Progenitor cell of endocrine pancreas (in vitro differentiated cells): ENCODE measurements at regions not wholly inside any gene's neighbourhood (a gene's known extent, or its start where the extent isn't known, plus 50 kb on each side); places are given as distances from the start of the nearest gene placed in this dataset.

Experiments used
- DNase-seq: peaks from one replicate; pipeline ENCODE4 v3.0.0; 2021; ENCODE audit warnings: low spot score; ENCODE audit not compliant: unreplicated experiment
- H3K27ac Mint-ChIP-seq: 2 replicates; pipeline ENCODE4 v1.8.0; 2021; ENCODE audit warnings: mild to moderate bottlenecking, moderate library complexity, mixed read lengths
- H3K27me3 Mint-ChIP-seq: 2 replicates; pipeline ENCODE4 v1.8.0; 2021; ENCODE audit warnings: mixed read lengths
- H3K36me3 Mint-ChIP-seq: 2 replicates; pipeline ENCODE4 v1.8.0; 2022; ENCODE audit warnings: mixed read lengths; ENCODE audit not compliant: insufficient read depth
- H3K4me1 Mint-ChIP-seq: 2 replicates; pipeline ENCODE4 v1.8.0; 2021; ENCODE audit warnings: low read depth, mixed read lengths
- H3K4me3 Mint-ChIP-seq: 2 replicates; pipeline ENCODE4 v1.8.0; 2021; ENCODE audit warnings: low read depth, mild to moderate bottlenecking, moderate library complexity, mixed read lengths
- H3K9me3 Mint-ChIP-seq: 2 replicates; pipeline ENCODE4 v1.8.0; 2021; ENCODE audit warnings: low read depth, mixed read lengths
- TF ChIP-seq, protein P1 (sequence below): fragments of 200-600 bp; sonication (generic); IDR thresholded peaks from one replicate; pipeline ENCODE4 v1.5.0; 2021; ENCODE audit warnings: antibody characterized with exemption, mild to moderate bottlenecking; ENCODE audit not compliant: unreplicated experiment

- Mint-ChIP-seq H3K4me1 (peaks cover 8% of the 10 kb centered on the region), H3K4me3 (no peak overlapping the region), H3K27ac (no peak overlapping the region), H3K36me3 (peaks cover 1% of the 10 kb centered on the region), H3K27me3 (no peaks in the 10 kb centered on the region), H3K9me3 (peaks cover 10% of the 10 kb centered on the region)
- TF ChIP-seq, protein P1, sequence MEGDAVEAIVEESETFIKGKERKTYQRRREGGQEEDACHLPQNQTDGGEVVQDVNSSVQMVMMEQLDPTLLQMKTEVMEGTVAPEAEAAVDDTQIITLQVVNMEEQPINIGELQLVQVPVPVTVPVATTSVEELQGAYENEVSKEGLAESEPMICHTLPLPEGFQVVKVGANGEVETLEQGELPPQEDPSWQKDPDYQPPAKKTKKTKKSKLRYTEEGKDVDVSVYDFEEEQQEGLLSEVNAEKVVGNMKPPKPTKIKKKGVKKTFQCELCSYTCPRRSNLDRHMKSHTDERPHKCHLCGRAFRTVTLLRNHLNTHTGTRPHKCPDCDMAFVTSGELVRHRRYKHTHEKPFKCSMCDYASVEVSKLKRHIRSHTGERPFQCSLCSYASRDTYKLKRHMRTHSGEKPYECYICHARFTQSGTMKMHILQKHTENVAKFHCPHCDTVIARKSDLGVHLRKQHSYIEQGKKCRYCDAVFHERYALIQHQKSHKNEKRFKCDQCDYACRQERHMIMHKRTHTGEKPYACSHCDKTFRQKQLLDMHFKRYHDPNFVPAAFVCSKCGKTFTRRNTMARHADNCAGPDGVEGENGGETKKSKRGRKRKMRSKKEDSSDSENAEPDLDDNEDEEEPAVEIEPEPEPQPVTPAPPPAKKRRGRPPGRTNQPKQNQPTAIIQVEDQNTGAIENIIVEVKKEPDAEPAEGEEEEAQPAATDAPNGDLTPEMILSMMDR, result no peak
- no peak for DNase-seq
Measured at GRCh38 chr1:219446288-219446687, 166.6 kb downstream of the ZC3H11B start.

GRCh38 chr1:219445864-219446263 lies 167.0 kb downstream of the ZC3H11B start:
- H3K36me3 Mint-ChIP-seq, result peaks cover 1% of the 10 kb centered on the region
- H3K27me3 Mint-ChIP-seq, result no peaks in the 10 kb centered on the region
- H3K27ac Mint-ChIP-seq, result no peak overlapping the region
- DNase-seq, result no peak
- H3K4me3 Mint-ChIP-seq, result no peak overlapping the region
- peaks cover 8% of the 10 kb centered on the region for H3K4me1 Mint-ChIP-seq
- TF ChIP-seq, protein P1, result no peak
- H3K9me3 Mint-ChIP-seq, result peaks cover 10% of the 10 kb centered on the region

- H3K9me3 Mint-ChIP-seq, result peaks cover 10% of the 10 kb centered on the region
- H3K4me1 Mint-ChIP-seq, result peaks cover 8% of the 10 kb centered on the region
- no peak overlapping the region for H3K4me3 Mint-ChIP-seq
- TF ChIP-seq, protein P1, result no peak
- no peak overlapping the region for H3K27ac Mint-ChIP-seq
- peaks cover 1% of the 10 kb centered on the region for H3K36me3 Mint-ChIP-seq
- DNase-seq, result no peak
- H3K27me3 Mint-ChIP-seq, result no peaks in the 10 kb centered on the region
Measured at GRCh38 chr1:219444474-219444873, 168.4 kb downstream of the ZC3H11B start.

GRCh38 chr1:219443763-219444162 lies 169.1 kb downstream of the ZC3H11B start:
- no peak overlapping the region for H3K4me3 Mint-ChIP-seq
- H3K27me3 Mint-ChIP-seq, result no peaks in the 10 kb centered on the region
- TF ChIP-seq, protein P1, result no peak
- H3K36me3 Mint-ChIP-seq, result peaks cover 1% of the 10 kb centered on the region
- H3K27ac Mint-ChIP-seq, result no peak overlapping the region
- peaks cover 10% of the 10 kb centered on the region for H3K9me3 Mint-ChIP-seq
- peaks cover 8% of the 10 kb centered on the region for H3K4me1 Mint-ChIP-seq
- no peak for DNase-seq

DNA sequence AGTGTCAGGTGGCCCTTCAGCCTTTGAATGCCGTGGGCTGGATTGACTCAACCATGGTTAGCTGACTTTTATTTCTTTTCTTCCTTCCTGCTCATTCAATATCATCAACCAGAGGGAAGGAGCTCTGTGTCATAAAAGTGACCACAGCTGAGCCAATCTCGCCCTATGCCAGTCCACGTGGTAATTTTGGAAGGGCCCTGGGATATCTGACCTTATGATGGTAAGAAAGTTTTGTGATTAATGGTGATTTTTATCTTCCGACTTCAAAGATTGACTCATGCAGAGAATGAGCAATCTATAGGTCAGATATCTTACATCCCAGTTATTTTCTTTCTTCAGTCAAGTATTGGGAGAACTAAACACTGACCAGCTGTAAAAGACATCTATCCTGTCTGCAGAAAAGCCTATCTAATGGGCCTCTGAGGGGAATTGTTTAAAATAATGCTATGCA lies 170.3 kb downstream of the ZC3H11B start:
- Mint-ChIP-seq H3K4me1 (peaks cover 8% of the 10 kb centered on the region), H3K27me3 (no peaks in the 10 kb centered on the region), H3K9me3 (peaks cover 10% of the 10 kb centered on the region), H3K36me3 (peaks cover 1% of the 10 kb centered on the region), H3K4me3 (no peak overlapping the region), H3K27ac (no peak overlapping the region)
- DNase-seq, result no peak
- TF ChIP-seq, protein P1, result no peak
